Kidney tubule cell (primary cell): ENCODE measurements at regions not wholly inside any gene's neighbourhood (a gene's known extent, or its start where the extent isn't known, plus 50 kb on each side); places are given as distances from the start of the nearest gene placed in this dataset.
A peak's percentile ranks its signal among the peaks of the same experiment; 100 is the strongest.

ENCODE experiments used
- DNase-seq: peaks from one replicate; pipeline ENCODE4 v3.0.0-alpha.2; 2018; ENCODE audit warnings: low spot score

GRCh38 chr20:20992686-20993360 lies 113.3 kb downstream of the LINC00237 start:
- no peak for DNase-seq

GRCh38 chr20:20992277-20992676 lies 113.9 kb downstream of the LINC00237 start:
- DNase-seq, result no peak

- no peak for DNase-seq
These were observed 117.1 kb downstream of the LINC00237 start for GRCh38 chr20:20989081-20989480.

- DNase-seq, result no peak
These were observed 126.2 kb downstream of the LINC00237 start for GRCh38 chr20:20979934-20980333.

- DNase-seq, result no peak
These were observed 128.4 kb downstream of the LINC00237 start for GRCh38 chr20:20977786-20978185.

GRCh38 chr20:20972490-20972889 lies 133.7 kb downstream of the LINC00237 start:
- DNase-seq, result no peak

- no peak for DNase-seq
These were observed 134.3 kb downstream of the LINC00237 start for GRCh38 chr20:20971810-20972209.

GRCh38 chr20:20970841-20971240 lies 135.3 kb downstream of the LINC00237 start:
- no peak for DNase-seq

GRCh38 chr20:20969701-20970280 lies 136.4 kb downstream of the LINC00237 start:
- no peak for DNase-seq

- DNase-seq, result no peak
These were observed 138.5 kb downstream of the LINC00237 start for GRCh38 chr20:20967564-20968184.

- no peak for DNase-seq
These were observed 140.0 kb downstream of the LINC00237 start for GRCh38 chr20:20966171-20966570.

GRCh38 chr20:20959031-20959755 lies 147.0 kb downstream of the LINC00237 start:
- no peak for DNase-seq

GRCh38 chr20:20956513-20956931 lies 149.6 kb downstream of the LINC00237 start:
- no peak for DNase-seq

GRCh38 chr20:20955892-20956291 lies 150.3 kb downstream of the LINC00237 start:
- DNase-seq, result no peak

GRCh38 chr20:20953738-20954618 lies 152.2 kb downstream of the LINC00237 start:
- no peak for DNase-seq

GRCh38 chr20:20950620-20951019 lies 155.5 kb downstream of the LINC00237 start:
- peak; percentile 6 for DNase-seq

GRCh38 chr20:20946122-20946759 lies 159.9 kb downstream of the LINC00237 start:
- peak; percentile 57 for DNase-seq

GRCh38 chr20:20941468-20941889 lies 164.7 kb downstream of the LINC00237 start:
- no peak for DNase-seq

GRCh38 chr20:20939006-20939405 lies 167.2 kb downstream of the LINC00237 start:
- no peak for DNase-seq

- DNase-seq, result no peak
These were observed 167.6 kb downstream of the LINC00237 start for GRCh38 chr20:20938599-20938998.

GRCh38 chr20:20938131-20938530 lies 168.0 kb downstream of the LINC00237 start:
- no peak for DNase-seq
